ENCODE measurements at regions not wholly inside any gene's neighbourhood (a gene's known extent, or its start where the extent isn't known, plus 50 kb on each side); places are given as distances from the start of the nearest gene placed in this dataset.

- 83 to 85% methylated on average over 4 of the region's 4 CpGs for WGBS, 2 donors
- TF ChIP-seq CTCF (IDR thresholded peaks at IDR 0.05) = no peak
These were observed 157.7 kb upstream of the EEPD1 start for GRCh38 chr7:35995334-35995733.

GRCh38 chr7:35998481-35998880 is 154.6 kb upstream of the EEPD1 start:
- Histone ChIP-seq H3K4me1 (peaks cover 0 to 11% (median 0%) of the 10 kb centered on the region in 9 donors), H3K36me3 (no peaks in the 10 kb centered on the region), H3K27ac (no peak overlapping the region), H3K9me3 (peaks cover 0 to 10% (median 0%) of the 10 kb centered on the region in 11 donors), H3K27me3 (no peaks in the 10 kb centered on the region), H3K4me3 (no peak overlapping the region)
- no peak for TF ChIP-seq CTCF (IDR thresholded peaks at IDR 0.05)
- WGBS, 2 donors = 93% methylated on average over 5 of the region's 5 CpGs
- intact Hi-C loops (cut with DNase I) = loop anchor here in 1 of 10 donors (5.0 kb wide), 1 partner anchor 34 kb away; no protein-coding TSS in a partner anchor
- no peak for ATAC-seq
- no peak for DNase-seq

More at GRCh38 chr7:35995334-35995733, 157.7 kb upstream of the EEPD1 start:
- Histone ChIP-seq H3K4me1 (peaks cover 0 to 15% (median 0%) of the 10 kb centered on the region in 9 donors), H3K27me3 (no peaks in the 10 kb centered on the region), H3K9me3 (no peaks in the 10 kb centered on the region), H3K27ac (no peak overlapping the region), H3K36me3 (no peaks in the 10 kb centered on the region), H3K4me3 (no peak overlapping the region)
- intact Hi-C loops (cut with DNase I) = loop anchor here in 1 of 10 donors (5.0 kb wide), 1 partner anchor 37 kb away; no protein-coding TSS in a partner anchor
- DNase-seq = no peak
- ATAC-seq = no peak

- Histone ChIP-seq H3K27me3 (no peaks in the 10 kb centered on the region), H3K27ac (no peak overlapping the region), H3K4me1 (no peaks in the 10 kb centered on the region), H3K36me3 (no peaks in the 10 kb centered on the region), H3K9me3 (peaks cover 0 to 10% (median 0%) of the 10 kb centered on the region in 11 donors), H3K4me3 (no peak overlapping the region)
- ATAC-seq (no peak), DNase-seq (no peak)
- no peak for TF ChIP-seq CTCF (IDR thresholded peaks at IDR 0.05)
- 97 to 100% methylated on average over 3 of the region's 3 CpGs for WGBS, 2 donors
- intact Hi-C loops (cut with DNase I) = no loop called here
These were observed 151.5 kb upstream of the EEPD1 start for GRCh38 chr7:36001546-36001945.

GRCh38 chr7:36002900-36003299 is 150.2 kb upstream of the EEPD1 start:
- no peak for ATAC-seq
- 73 to 87% methylated on average over 2 of the region's 2 CpGs for WGBS, 2 donors
- H3K27ac ChIP-seq = no peak overlapping the region
- no peak for DNase-seq
- peaks cover 0 to 10% (median 0%) of the 10 kb centered on the region in 11 donors for H3K9me3 ChIP-seq
- no peak for TF ChIP-seq CTCF (IDR thresholded peaks at IDR 0.05)
- intact Hi-C loops (cut with DNase I) = no loop called here
- no peaks in the 10 kb centered on the region for H3K36me3 ChIP-seq
- H3K4me3 ChIP-seq = no peak overlapping the region
- H3K4me1 ChIP-seq = no peaks in the 10 kb centered on the region
- no peaks in the 10 kb centered on the region for H3K27me3 ChIP-seq

Data from heart right ventricle (tissue), 16 donors.